ENCODE measurements at regions not wholly inside any gene's neighbourhood (a gene's known extent, or its start where the extent isn't known, plus 50 kb on each side); places are given as distances from the start of the nearest gene placed in this dataset.
"Not testable (repeated sequence)": the region's sequence is repeated elsewhere in the genome, so short reads cannot be mapped to it uniquely, and the experiment has no call there.

DNA sequence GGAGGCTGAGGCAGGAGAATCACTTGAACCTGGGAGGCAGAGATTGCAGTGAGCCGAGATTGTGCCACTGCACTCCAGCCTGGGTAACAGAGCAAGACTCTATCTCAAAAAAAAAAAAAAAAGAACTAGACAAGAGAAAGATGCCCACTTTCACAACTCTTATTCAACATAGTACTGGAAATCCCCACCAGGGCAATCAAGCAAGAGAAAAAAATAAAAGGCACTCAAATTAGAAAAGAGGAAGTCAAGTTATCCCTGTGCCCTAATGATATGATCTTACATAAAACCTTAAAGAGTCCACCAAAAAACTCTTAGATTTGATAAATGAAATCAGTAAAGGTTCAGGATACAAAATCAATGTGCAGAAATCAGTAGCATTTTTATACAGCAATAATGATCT lies 528.7 kb upstream of the NR5A2 start:
- not testable (repeated sequence) for H3K9me3 ChIP-seq (replicated peaks in 1 of 2; ENCODE audit: control insufficient read depth in 2 of 2, insufficient read depth in 1 of 2, low read depth in 1 of 2, low read length in 2 of 2)

DNA sequence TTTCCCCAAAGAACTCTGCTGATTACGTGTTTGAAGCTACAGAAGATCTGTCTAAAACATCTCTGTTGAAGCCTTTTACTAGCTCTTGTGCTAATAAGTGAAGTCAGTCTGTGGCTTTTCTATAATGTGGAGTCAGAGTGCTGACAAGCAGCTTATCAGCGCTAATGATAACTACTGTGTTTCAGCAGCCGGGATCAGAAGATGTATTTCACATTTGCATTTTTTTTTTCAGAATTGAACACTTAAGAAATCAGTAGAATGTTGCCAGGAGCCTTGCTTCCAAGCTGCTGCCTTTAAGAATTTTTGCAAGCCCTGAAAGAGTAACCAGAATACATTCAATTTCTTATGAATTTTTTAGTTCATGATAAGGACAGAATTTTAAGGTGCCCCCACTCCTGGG lies 519.4 kb upstream of the NR5A2 start:
- H2BK12ac ChIP-seq (ENCODE audit: low read length): no peak overlapping the region
- H2BK15ac ChIP-seq (ENCODE audit: low read length): no peak overlapping the region
- H3K4me3 ChIP-seq (ENCODE audit: low read length in 2 of 2): no peak overlapping the region
- no peak overlapping the region for H3K23ac ChIP-seq (ENCODE audit: low read depth, low read length, poor library complexity)
- H3K18ac ChIP-seq (ENCODE audit: low read length): no peak overlapping the region
- H3K9ac ChIP-seq (ENCODE audit: low read depth, low read length, poor library complexity): no peak overlapping the region
- no peak overlapping the region for H2BK120ac ChIP-seq (ENCODE audit: low read depth, low read length)
- no peaks in the 10 kb centered on the region for H3K27me3 ChIP-seq (ENCODE audit: control insufficient read depth in 3 of 3, insufficient read depth in 3 of 3, low read depth in 1 of 3, low read length in 3 of 3)
- no peak overlapping the region for H4K8ac ChIP-seq (ENCODE audit: low read depth, low read length)
- H3K9me3 ChIP-seq (replicated peaks in 1 of 2; ENCODE audit: control insufficient read depth in 2 of 2, insufficient read depth in 1 of 2, low read depth in 1 of 2, low read length in 2 of 2): no peaks in the 10 kb centered on the region
- WGBS, 2 donors (ENCODE audit: extremely low coverage in 2 of 2, insufficient read length in 2 of 2, insufficient replicate concordance in 1 of 2): no CpG with 5 or more reads among the region's 3 CpGs
- H3K4me2 ChIP-seq (ENCODE audit: insufficient read depth, low read length, poor library complexity, severe bottlenecking): no peak overlapping the region
- no peak overlapping the region for H4K91ac ChIP-seq (ENCODE audit: low read depth, low read length, poor library complexity)
- H3K4ac ChIP-seq (ENCODE audit: low read length): no peak overlapping the region
- H3K79me1 ChIP-seq (ENCODE audit: low read depth, low read length): no peaks in the 10 kb centered on the region
- no peak overlapping the region for H2BK5ac ChIP-seq (ENCODE audit: low read length)
- H3K14ac ChIP-seq (ENCODE audit: low read length): no peak overlapping the region
- no peak overlapping the region for H3K27ac ChIP-seq (replicated peaks; ENCODE audit: low read length)
- no peak overlapping the region for H2AK5ac ChIP-seq (ENCODE audit: low read depth, low read length)
- no peaks in the 10 kb centered on the region for H3K36me3 ChIP-seq (replicated peaks in 1 of 2; ENCODE audit: control insufficient read depth in 2 of 2, insufficient read depth in 2 of 2, low read length in 2 of 2)
- no peak for DNase-seq (ENCODE audit: low spot score)
- H3K4me1 ChIP-seq (ENCODE audit: control insufficient read depth in 2 of 2, insufficient read depth in 1 of 2, low read depth in 1 of 2, low read length in 2 of 2): peaks cover 0 to 1% of the 10 kb centered on the region in 2 donors
- H2AFZ ChIP-seq (ENCODE audit: low read length): no peak overlapping the region

More for the DNA sequence above, 528.7 kb upstream of the NR5A2 start:
- H3K36me3 ChIP-seq (replicated peaks in 1 of 2; ENCODE audit: control insufficient read depth in 2 of 2, insufficient read depth in 2 of 2, low read length in 2 of 2); H2BK15ac ChIP-seq (ENCODE audit: low read length); H3K79me1 ChIP-seq (ENCODE audit: low read depth, low read length); H3K23ac ChIP-seq (ENCODE audit: low read depth, low read length, poor library complexity); DNase-seq (ENCODE audit: low spot score); H2BK5ac ChIP-seq (ENCODE audit: low read length); H3K4me3 ChIP-seq (ENCODE audit: low read length in 2 of 2); H2BK12ac ChIP-seq (ENCODE audit: low read length); H2AFZ ChIP-seq (ENCODE audit: low read length); H2BK120ac ChIP-seq (ENCODE audit: low read depth, low read length); H2AK5ac ChIP-seq (ENCODE audit: low read depth, low read length); H3K4me1 ChIP-seq (ENCODE audit: control insufficient read depth in 2 of 2, insufficient read depth in 1 of 2, low read depth in 1 of 2, low read length in 2 of 2); H4K8ac ChIP-seq (ENCODE audit: low read depth, low read length); H3K27me3 ChIP-seq (ENCODE audit: control insufficient read depth in 3 of 3, insufficient read depth in 3 of 3, low read depth in 1 of 3, low read length in 3 of 3); H4K91ac ChIP-seq (ENCODE audit: low read depth, low read length, poor library complexity); H3K14ac ChIP-seq (ENCODE audit: low read length); H3K27ac ChIP-seq (replicated peaks; ENCODE audit: low read length); H3K4ac ChIP-seq (ENCODE audit: low read length); H3K18ac ChIP-seq (ENCODE audit: low read length); H3K9ac ChIP-seq (ENCODE audit: low read depth, low read length, poor library complexity); H3K4me2 ChIP-seq (ENCODE audit: insufficient read depth, low read length, poor library complexity, severe bottlenecking): not testable (repeated sequence)
- no CpG with 5 or more reads among the region's 1 CpG for WGBS, 2 donors (ENCODE audit: extremely low coverage in 2 of 2, insufficient read length in 2 of 2, insufficient replicate concordance in 1 of 2)

DNA sequence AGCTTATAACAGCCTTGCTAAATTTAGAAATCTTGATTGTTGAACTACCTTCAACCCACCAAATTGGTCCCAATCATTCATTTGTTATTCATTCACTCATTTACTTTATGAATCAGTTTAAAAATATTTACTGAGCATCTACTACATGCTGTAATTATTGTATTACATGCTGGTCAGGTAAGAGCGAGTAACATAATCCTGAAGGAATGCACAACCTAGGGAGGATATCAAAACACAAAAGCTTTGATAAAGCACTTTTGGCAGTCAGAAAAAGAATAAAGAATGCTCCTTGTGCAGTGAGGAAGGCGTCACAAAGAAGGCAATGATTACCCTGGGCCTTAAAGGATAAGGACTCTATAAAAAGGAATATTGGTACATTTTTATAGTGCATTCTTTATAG lies 518.9 kb upstream of the NR5A2 start:
- H3K4ac ChIP-seq (ENCODE audit: low read length): no peak overlapping the region

DNA sequence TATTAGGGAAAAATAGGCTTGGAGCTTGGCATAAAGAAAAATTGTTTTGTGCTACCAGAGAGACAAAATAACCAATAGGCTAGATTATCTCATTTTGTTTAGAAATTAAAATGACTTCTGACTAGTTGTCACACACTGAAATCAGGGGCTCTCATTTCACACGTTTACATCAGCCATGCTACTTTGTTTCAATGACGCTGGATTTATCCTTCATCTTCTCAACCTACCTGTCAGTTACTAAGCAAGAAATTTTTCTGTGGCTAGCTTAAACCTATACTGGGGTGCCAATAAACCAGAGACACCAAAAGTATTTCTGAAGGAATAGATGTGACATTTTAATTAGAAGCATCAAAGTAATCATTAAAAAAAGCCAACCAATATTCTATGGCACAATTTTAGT lies 518.1 kb upstream of the NR5A2 start:
- Histone ChIP-seq H3K27me3 (ENCODE audit: control insufficient read depth in 3 of 3, insufficient read depth in 3 of 3, low read depth in 1 of 3, low read length in 3 of 3) (no peaks in the 10 kb centered on the region), H4K8ac (ENCODE audit: low read depth, low read length) (no peak overlapping the region), H2BK15ac (ENCODE audit: low read length) (no peak overlapping the region), H3K4me2 (ENCODE audit: insufficient read depth, low read length, poor library complexity, severe bottlenecking) (no peak overlapping the region), H3K4ac (ENCODE audit: low read length) (no peak overlapping the region), H3K18ac (ENCODE audit: low read length) (no peak overlapping the region), H3K27ac (replicated peaks; ENCODE audit: low read length) (no peak overlapping the region), H2AK5ac (ENCODE audit: low read depth, low read length) (no peak overlapping the region), H3K4me1 (ENCODE audit: control insufficient read depth in 2 of 2, insufficient read depth in 1 of 2, low read depth in 1 of 2, low read length in 2 of 2) (peaks cover 0 to 1% of the 10 kb centered on the region in 2 donors), H2BK5ac (ENCODE audit: low read length) (no peak overlapping the region), H3K79me1 (ENCODE audit: low read depth, low read length) (no peaks in the 10 kb centered on the region), H3K9me3 (replicated peaks in 1 of 2; ENCODE audit: control insufficient read depth in 2 of 2, insufficient read depth in 1 of 2, low read depth in 1 of 2, low read length in 2 of 2) (no peaks in the 10 kb centered on the region), H3K36me3 (replicated peaks in 1 of 2; ENCODE audit: control insufficient read depth in 2 of 2, insufficient read depth in 2 of 2, low read length in 2 of 2) (no peaks in the 10 kb centered on the region), H2AFZ (ENCODE audit: low read length) (no peak overlapping the region), H3K9ac (ENCODE audit: low read depth, low read length, poor library complexity) (no peak overlapping the region), H3K14ac (ENCODE audit: low read length) (no peak overlapping the region), H2BK120ac (ENCODE audit: low read depth, low read length) (no peak overlapping the region), H3K4me3 (ENCODE audit: low read length in 2 of 2) (no peak overlapping the region), H2BK12ac (ENCODE audit: low read length) (no peak overlapping the region), H3K23ac (ENCODE audit: low read depth, low read length, poor library complexity) (no peak overlapping the region), H4K91ac (ENCODE audit: low read depth, low read length, poor library complexity) (no peak overlapping the region)
- no CpG with 5 or more reads among the region's 2 CpGs for WGBS, 2 donors (ENCODE audit: extremely low coverage in 2 of 2, insufficient read length in 2 of 2, insufficient replicate concordance in 1 of 2)
- DNase-seq (ENCODE audit: low spot score): no peak

More for the DNA sequence above, 518.9 kb upstream of the NR5A2 start:
- H3K9me3 ChIP-seq (replicated peaks in 1 of 2; ENCODE audit: control insufficient read depth in 2 of 2, insufficient read depth in 1 of 2, low read depth in 1 of 2, low read length in 2 of 2): no peaks in the 10 kb centered on the region
- H3K36me3 ChIP-seq (replicated peaks in 1 of 2; ENCODE audit: control insufficient read depth in 2 of 2, insufficient read depth in 2 of 2, low read length in 2 of 2): no peaks in the 10 kb centered on the region
- no peak overlapping the region for H2BK15ac ChIP-seq (ENCODE audit: low read length)
- no peaks in the 10 kb centered on the region for H3K27me3 ChIP-seq (ENCODE audit: control insufficient read depth in 3 of 3, insufficient read depth in 3 of 3, low read depth in 1 of 3, low read length in 3 of 3)
- H3K79me1 ChIP-seq (ENCODE audit: low read depth, low read length): no peaks in the 10 kb centered on the region
- no peak overlapping the region for H2AK5ac ChIP-seq (ENCODE audit: low read depth, low read length)
- H4K8ac ChIP-seq (ENCODE audit: low read depth, low read length): no peak overlapping the region
- peaks cover 0 to 1% of the 10 kb centered on the region in 2 donors for H3K4me1 ChIP-seq (ENCODE audit: control insufficient read depth in 2 of 2, insufficient read depth in 1 of 2, low read depth in 1 of 2, low read length in 2 of 2)
- H3K4me2 ChIP-seq (ENCODE audit: insufficient read depth, low read length, poor library complexity, severe bottlenecking): no peak overlapping the region
- no peak overlapping the region for H3K14ac ChIP-seq (ENCODE audit: low read length)
- no peak overlapping the region for H2AFZ ChIP-seq (ENCODE audit: low read length)
- H3K27ac ChIP-seq (replicated peaks; ENCODE audit: low read length): no peak overlapping the region
- no peak overlapping the region for H2BK5ac ChIP-seq (ENCODE audit: low read length)
- H2BK120ac ChIP-seq (ENCODE audit: low read depth, low read length): no peak overlapping the region
- no peak overlapping the region for H3K4me3 ChIP-seq (ENCODE audit: low read length in 2 of 2)
- no peak overlapping the region for H4K91ac ChIP-seq (ENCODE audit: low read depth, low read length, poor library complexity)
- WGBS, 2 donors (ENCODE audit: extremely low coverage in 2 of 2, insufficient read length in 2 of 2, insufficient replicate concordance in 1 of 2): no CpG with 5 or more reads among the region's 2 CpGs
- no peak for DNase-seq (ENCODE audit: low spot score)
- no peak overlapping the region for H2BK12ac ChIP-seq (ENCODE audit: low read length)
- H3K9ac ChIP-seq (ENCODE audit: low read depth, low read length, poor library complexity): no peak overlapping the region
- no peak overlapping the region for H3K18ac ChIP-seq (ENCODE audit: low read length)
- H3K23ac ChIP-seq (ENCODE audit: low read depth, low read length, poor library complexity): no peak overlapping the region
